ENCODE measurements at regions not wholly inside any gene's neighbourhood (a gene's known extent, or its start where the extent isn't known, plus 50 kb on each side); places are given as distances from the start of the nearest gene placed in this dataset.

GRCh38 chr2:21281791-21282514 is 158.2 kb downstream of the TDRD15 start:
- DNase-seq (ENCODE audit: low read depth in 2 of 2), result no peak

GRCh38 chr2:21282515-21282898 is 158.7 kb downstream of the TDRD15 start:
- DNase-seq (ENCODE audit: low read depth in 2 of 2), result no peak

DNA sequence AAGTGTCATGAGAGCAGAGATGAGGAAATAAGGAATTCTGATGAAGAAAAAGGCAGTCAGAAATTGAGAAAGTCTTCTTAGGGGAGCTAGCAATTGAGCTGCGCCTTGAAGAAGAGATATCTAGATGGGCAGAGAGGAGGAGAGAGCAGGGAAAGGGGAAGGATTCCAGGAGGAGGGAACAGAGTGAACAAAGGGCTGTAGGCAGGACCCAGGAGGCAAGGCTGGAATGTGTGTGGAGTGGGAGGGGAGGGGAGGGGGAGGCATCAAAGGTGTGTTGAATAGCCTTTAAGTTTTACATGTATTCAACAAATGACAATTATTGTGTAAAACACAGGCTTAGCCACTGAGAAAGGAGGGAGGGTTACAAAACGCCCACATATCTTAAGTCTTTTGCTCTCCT is 164.5 kb downstream of the TDRD15 start:
- no peak for DNase-seq (ENCODE audit: low read depth in 2 of 2)

GRCh38 chr2:21288739-21289520 is 165.2 kb downstream of the TDRD15 start:
- no peak for DNase-seq (ENCODE audit: low read depth in 2 of 2)

DNA sequence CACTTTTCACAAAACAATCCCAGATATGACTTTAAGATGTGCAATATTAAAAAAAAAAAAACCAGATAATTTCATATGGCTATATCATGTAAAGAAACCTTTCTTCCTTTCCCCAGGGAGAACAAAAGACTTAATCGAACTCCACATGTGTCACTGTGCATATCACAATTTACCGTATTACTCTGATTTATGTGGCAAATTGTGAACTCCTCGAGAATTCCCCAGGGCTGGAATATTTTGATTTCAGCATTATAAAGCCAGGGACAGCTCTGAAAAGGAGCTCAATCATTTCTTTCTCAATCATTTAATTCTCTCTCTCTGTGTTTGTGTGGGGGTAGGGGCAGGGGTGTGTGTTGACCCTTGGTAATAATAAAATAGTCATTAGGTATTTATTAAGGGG is 165.8 kb downstream of the TDRD15 start:
- no peak for DNase-seq (ENCODE audit: low read depth in 2 of 2)

DNA sequence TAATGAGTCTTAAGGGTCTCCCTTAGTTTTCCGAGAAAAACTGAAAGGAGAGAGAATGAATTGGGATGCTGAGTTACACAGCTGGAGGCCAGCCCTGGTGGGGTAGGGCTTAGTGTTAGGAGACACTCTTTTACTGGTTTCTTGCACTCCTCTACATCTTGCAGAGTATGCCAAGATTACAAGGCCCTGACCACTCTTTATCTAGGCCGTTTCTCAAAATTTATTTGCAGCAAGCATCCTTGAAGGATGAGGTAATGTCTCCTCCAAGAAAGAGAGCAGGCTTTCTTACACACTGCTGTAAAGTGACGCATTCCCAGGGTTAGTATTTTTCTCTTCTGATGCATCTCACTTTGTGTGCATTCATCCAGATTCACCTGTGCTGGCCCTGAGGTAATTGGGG is 166.2 kb downstream of the TDRD15 start:
- no peak for DNase-seq (ENCODE audit: low read depth in 2 of 2)

- DNase-seq (ENCODE audit: low read depth in 2 of 2), result no peak
Measured at GRCh38 chr2:21291426-21291825, 167.7 kb downstream of the TDRD15 start.

DNA sequence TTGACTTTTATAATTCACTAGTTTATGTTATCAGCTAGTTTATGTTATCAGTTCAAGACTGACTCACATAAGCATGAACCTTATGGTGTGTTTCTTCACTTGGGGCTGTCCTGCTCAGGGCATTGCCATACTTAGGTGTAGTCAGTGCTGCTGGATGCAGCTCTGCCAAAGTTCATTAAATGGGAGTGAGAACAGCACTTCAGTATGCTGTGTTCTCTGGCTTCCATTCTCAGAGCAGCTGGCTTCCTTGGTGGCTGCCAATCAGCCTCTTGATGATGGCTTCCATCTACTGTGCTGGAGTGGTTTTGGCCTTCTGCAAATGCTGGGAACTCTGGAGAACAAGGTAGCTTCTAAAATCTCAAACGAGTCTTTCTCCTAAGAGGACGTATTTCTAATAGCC is 170.7 kb downstream of the TDRD15 start:
- no peak for DNase-seq (ENCODE audit: low read depth in 2 of 2)

GRCh38 chr2:21299411-21299810 is 175.6 kb downstream of the TDRD15 start:
- no peak for DNase-seq (ENCODE audit: low read depth in 2 of 2)

GRCh38 chr2:21301871-21302455 is 178.2 kb downstream of the TDRD15 start:
- DNase-seq (ENCODE audit: low read depth in 2 of 2), result no peak

GRCh38 chr2:21303876-21304275 is 180.1 kb downstream of the TDRD15 start:
- DNase-seq (ENCODE audit: low read depth in 2 of 2), result no peak

DNA sequence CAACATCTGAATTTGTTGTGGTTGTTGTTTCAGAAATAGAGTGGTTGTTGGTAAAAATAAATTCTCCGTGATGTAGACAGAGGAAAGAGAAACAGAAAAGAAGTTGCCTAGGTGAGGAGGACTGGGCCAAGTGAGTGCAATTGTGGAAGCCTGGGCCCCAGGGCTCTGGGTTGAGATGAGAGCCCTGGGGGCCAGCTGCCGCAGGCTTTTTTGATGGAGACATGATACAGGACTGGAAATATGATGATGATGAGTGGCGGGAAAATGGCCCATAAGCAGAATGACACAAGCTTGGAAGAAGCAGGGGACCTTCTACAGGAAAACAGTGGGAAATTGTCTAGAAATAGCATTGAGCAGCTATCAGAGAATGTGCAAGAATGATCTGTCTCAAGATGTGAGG is 181.8 kb downstream of the TDRD15 start:
- DNase-seq (ENCODE audit: low read depth in 2 of 2), result no peak

DNA sequence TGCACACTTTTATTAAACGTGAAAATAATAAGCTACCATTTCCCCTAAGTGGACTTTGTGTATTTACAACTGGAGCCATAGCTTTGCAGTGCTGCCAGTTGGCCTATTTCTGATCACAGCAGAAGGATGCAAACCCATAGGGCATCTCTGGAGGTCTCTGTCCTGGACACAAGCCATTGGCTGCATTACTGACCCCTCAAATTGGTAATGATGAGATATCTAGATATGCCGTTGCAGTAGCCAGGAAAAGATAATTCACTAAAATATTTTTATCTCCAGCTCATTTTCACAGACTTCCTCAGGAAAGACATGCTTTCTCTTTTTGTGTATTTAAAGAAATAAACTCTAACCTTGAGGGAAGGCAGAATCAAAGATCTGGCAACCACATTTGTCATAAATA is 182.5 kb downstream of the TDRD15 start:
- DNase-seq (ENCODE audit: low read depth in 2 of 2), result no peak

DNA sequence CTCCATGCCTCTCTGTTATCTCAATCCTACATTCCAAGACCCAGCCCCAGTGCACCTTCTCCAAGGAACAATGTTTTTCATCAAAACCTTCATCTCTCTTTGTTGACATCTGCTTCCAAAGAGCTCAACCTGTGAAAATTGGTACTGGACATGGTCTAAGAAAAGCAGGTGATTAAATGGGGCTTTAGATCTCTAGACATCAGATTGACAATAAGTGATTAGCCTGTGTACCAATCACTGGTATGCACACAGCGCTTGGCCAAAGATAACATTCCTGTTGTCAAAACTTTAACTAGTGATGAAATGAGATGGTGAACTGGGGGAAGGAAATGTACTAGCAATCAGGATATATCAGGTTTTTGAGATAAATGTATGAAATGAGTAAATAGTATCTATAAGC is 183.3 kb downstream of the TDRD15 start:
- DNase-seq (ENCODE audit: low read depth in 2 of 2), result no peak

DNA sequence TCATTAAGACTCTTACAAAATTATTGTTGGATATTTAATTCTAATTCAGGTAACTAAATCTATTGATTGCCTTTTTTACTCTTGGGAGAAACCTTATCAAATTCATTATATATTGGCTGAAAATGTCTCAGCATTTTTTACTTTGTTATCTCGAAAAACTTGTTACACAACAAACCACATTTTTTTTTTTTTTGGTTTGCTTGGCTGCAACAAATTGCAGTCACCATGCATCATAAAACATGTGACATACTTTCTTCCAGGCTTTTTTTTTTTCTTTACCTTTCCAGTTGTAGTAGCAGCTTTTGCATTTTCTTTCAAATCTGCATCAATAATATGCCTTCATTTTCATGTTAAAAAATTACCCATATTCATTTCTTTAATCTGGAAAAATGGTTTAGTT is 186.7 kb downstream of the TDRD15 start:
- no peak for DNase-seq (ENCODE audit: low read depth in 2 of 2)

DNA sequence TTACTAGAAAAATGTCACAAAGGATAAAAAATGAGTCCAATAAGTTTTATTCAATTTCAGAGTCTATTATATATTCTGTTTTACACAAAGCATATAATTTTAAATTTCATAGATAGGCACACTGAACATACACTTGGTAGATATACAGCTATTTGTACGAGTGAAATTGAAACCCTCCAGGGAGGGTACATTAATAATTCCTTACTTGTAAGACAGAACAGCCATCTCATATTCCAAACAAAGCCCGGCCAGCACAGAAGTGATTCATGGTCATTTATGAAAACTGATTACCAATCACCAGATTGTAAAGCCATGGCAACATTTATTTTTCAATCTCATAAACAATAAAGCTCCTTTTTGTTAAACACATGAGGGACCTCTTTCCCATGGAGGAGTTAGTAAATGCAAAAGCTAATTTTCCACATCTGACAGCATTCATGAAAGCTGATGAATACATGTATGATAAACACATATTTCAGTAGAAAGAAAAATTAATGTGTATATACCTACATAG is 190.6 kb downstream of the TDRD15 start:
- DNase-seq (ENCODE audit: low read depth in 2 of 2), result no peak

- no peak for DNase-seq (ENCODE audit: low read depth in 2 of 2)
Measured at GRCh38 chr2:21317131-21317530, 193.4 kb downstream of the TDRD15 start.

DNA sequence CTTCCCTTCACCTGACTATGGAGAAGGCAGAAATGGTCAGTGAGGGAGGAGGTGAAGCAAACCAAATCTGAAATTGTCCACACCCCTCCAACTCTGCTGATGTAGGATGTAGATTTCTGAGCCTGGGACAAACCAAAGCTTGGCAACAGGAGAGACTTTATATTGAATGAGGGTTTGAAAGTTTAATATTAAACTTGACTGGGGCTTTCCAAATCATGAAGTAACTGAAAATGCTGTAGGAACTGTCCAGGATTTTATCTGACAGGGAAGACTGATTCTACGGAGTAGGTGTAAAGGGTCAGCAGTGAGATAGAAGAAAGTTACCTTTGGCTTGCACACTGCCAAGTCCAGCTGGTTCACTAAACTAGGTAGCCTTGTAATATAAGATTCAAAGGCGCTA is 194.5 kb downstream of the TDRD15 start:
- no peak for DNase-seq (ENCODE audit: low read depth in 2 of 2)

- DNase-seq (ENCODE audit: low read depth in 2 of 2), result no peak
Measured at GRCh38 chr2:21326152-21326551, 202.4 kb downstream of the TDRD15 start.

DNA sequence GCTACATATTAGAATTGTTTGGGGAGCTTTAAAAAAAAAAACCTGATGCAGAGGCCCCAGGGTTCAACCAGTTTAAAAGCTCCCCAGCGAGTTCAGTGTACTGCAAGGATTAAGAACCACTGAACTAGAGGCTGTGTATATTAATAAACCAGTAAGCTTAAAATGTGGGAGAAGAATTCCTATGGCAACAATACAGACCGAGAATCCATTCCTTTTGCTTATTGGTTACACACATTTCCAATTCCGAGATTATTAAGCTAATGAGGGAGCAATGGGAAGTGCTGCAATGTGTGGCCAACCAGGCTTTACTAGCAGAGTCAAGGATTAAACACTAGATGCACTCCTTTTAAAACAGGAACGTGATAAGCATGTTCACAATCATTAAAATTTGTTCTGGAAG is 204.4 kb downstream of the TDRD15 start:
- no peak for DNase-seq (ENCODE audit: low read depth in 2 of 2)

DNA sequence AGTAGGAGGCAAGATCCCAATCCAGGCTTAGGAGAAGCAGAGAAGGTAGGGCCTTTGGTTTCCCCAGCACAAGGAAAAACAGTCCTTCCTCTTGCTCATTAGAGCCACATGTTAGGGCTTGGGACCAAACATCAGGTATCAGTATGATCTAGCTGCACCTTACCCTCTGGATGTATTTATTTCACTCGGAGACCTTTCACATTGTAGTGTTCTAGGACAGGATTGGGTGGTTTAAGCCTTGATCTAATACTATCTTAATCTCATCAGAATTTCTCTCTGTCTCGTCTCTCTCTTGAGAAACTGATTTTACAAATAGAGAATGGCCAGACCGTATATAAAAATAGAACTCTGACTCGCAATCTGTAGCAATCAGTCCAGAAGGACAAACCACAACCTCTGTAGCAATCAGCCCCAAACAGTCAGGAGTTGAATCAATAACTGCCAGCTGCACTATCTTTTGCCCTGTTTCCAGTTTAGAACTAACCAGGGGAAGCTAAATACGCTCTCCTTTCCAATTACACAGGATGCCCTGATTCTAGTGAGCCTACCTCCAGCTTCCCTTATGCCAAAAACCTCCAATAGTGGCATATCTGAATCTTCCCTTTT is 207.1 kb downstream of the TDRD15 start:
- DNase-seq (ENCODE audit: low read depth in 2 of 2), result no peak

GRCh38 chr2:21331625-21332370 is 208.0 kb downstream of the TDRD15 start:
- no peak for DNase-seq (ENCODE audit: low read depth in 2 of 2)
